H1 (cell line): ENCODE measurements at regions not wholly inside any gene's neighbourhood (a gene's known extent, or its start where the extent isn't known, plus 50 kb on each side); places are given as distances from the start of the nearest gene placed in this dataset.
A peak's percentile ranks its signal among the peaks of the same experiment; 100 is the strongest.

Source experiments
- CTCF ChIA-PET: fragments of 300-600 bp; sonication (Branson Sonifier 250); formaldehyde crosslinking; loops from one replicate; lab custom pipeline; 2021; ENCODE audit not compliant: partially characterized antibody; lab: Charles Lee
- POLR2A ChIA-PET: fragments of 300-600 bp; sonication (Branson Sonifier 250); formaldehyde crosslinking; loops from one replicate; lab custom pipeline; 2021; ENCODE audit warnings: inconsistent platforms; ENCODE audit not compliant: partially characterized antibody; lab: Charles Lee
- DNase-seq, 2 experiments: peaks; one replicate each; pipeline versions ENCODE4 v3.0.0 to v3.0.0-alpha.2; 2010 to 2022; ENCODE audit warnings: low spot score in 2 of 2, low read depth in 1 of 2, mixed read lengths in 1 of 2
- FAIRE-seq: peaks from 2 replicates; lab custom pipeline; 2011; peaks lifted over from hg19 to GRCh38; lab: Jason Lieb, UNC
- H2AFZ ChIP-seq: 2 replicates; pipeline ENCODE4 v1.8.1; 2012; ENCODE audit warnings: low read length, inconsistent platforms
- H2AK5ac ChIP-seq: 2 replicates; pipeline ENCODE4 v1.6.1; 2013; ENCODE audit warnings: low read depth, low read length
- H2BK120ac ChIP-seq: replicated peaks from 2 replicates; pipeline ENCODE3; 2013; ENCODE audit warnings: low read depth, low read length, inconsistent platforms
- H2BK12ac ChIP-seq: 2 replicates; pipeline ENCODE4 v1.6.1; 2013; ENCODE audit warnings: low read depth, low read length
- H2BK15ac ChIP-seq: 2 replicates; pipeline ENCODE4 v1.6.1; 2013; ENCODE audit warnings: low read length
- H2BK20ac ChIP-seq: 2 replicates; pipeline ENCODE4 v1.6.1; 2013; ENCODE audit warnings: low read length
- H2BK5ac ChIP-seq: 2 replicates; pipeline ENCODE4 v1.6.1; 2013; ENCODE audit warnings: low read depth, low read length
- H3K14ac ChIP-seq: 2 replicates; pipeline ENCODE4 v1.6.1; 2013; ENCODE audit warnings: inconsistent platforms; ENCODE audit not compliant: insufficient read length
- H3K18ac ChIP-seq: 2 replicates; pipeline ENCODE4 v1.6.1; 2013; ENCODE audit warnings: low read length; ENCODE audit errors: extremely low read depth
- H3K23ac ChIP-seq: 2 replicates; pipeline ENCODE4 v1.6.1; 2013; ENCODE audit warnings: inconsistent platforms; ENCODE audit not compliant: insufficient read length
- H3K23me2 ChIP-seq: 2 replicates; pipeline ENCODE4 v1.6.1; 2013; ENCODE audit warnings: low read depth, low read length
- H3K27ac ChIP-seq: 2 replicates; pipeline ENCODE4 v1.6.1; 2011; ENCODE audit warnings: low read depth, low read length, inconsistent platforms
- H3K27me3 ChIP-seq, 4 experiments: replicated peaks in 1 of 4; 1 replicate in 1 of 4; 2 replicates in 3 of 4; pipeline versions ENCODE4 v1.6.1 to v1.8.1; 2011 to 2013; ENCODE audit warnings: low read length in 3 of 4, mild to moderate bottlenecking in 3 of 4, inconsistent platforms in 2 of 4, mixed read lengths in 2 of 4, moderate library complexity in 1 of 4; ENCODE audit not compliant: control insufficient read depth in 3 of 4, insufficient read depth in 3 of 4; ENCODE audit errors: extremely low read depth in 1 of 4
- H3K36me3 ChIP-seq, 4 experiments: 2 replicates each; pipeline versions ENCODE4 v1.6.1 to v1.8.1; 2011 to 2013; ENCODE audit warnings: mild to moderate bottlenecking in 4 of 4, low read length in 3 of 4, moderate library complexity in 2 of 4, control low read depth in 1 of 4, inconsistent platforms in 1 of 4; ENCODE audit not compliant: insufficient read depth in 4 of 4, control insufficient read depth in 2 of 4
- H3K4ac ChIP-seq: replicated peaks from 2 replicates; pipeline ENCODE3; 2013; ENCODE audit warnings: low read length, low read depth, mixed read lengths, inconsistent platforms; ENCODE audit not compliant: insufficient read length
- H3K4me1 ChIP-seq, 4 experiments: replicated peaks in 1 of 4; 1 replicate in 1 of 4; 2 replicates in 3 of 4; pipeline versions ENCODE4 v1.6.1 to v1.8.1; 2011 to 2013; ENCODE audit warnings: low read length in 3 of 4, inconsistent platforms in 2 of 4, mixed read lengths in 1 of 4; ENCODE audit not compliant: insufficient read depth in 4 of 4, control insufficient read depth in 3 of 4
- H3K4me2 ChIP-seq, 2 experiments: 2 replicates each; pipeline versions ENCODE4 v1.6.1 to v1.8.1; 2011 to 2013; ENCODE audit warnings: low read depth in 2 of 2, low read length in 2 of 2, control low read depth in 1 of 2, inconsistent platforms in 1 of 2, mild to moderate bottlenecking in 1 of 2; ENCODE audit not compliant: insufficient read depth in 1 of 2
- H3K4me3 ChIP-seq, 4 experiments: fragments of 200-600, 300-600 bp in 1 of 4; sonication (generic), shearing (Covaris generic), sonication (Bioruptor Twin) in 1 of 4; 2 replicates each; pipeline versions ENCODE4 v1.5.1 to v1.8.1; 2011 to 2016; ENCODE audit warnings: low read length in 4 of 4, low read depth in 3 of 4, control low read depth in 2 of 4, inconsistent platforms in 2 of 4, mild to moderate bottlenecking in 2 of 4, mixed read lengths in 1 of 4, moderate library complexity in 1 of 4; ENCODE audit not compliant: insufficient read depth in 2 of 4; ENCODE audit errors: extremely low read depth in 1 of 4
- H3K56ac ChIP-seq: replicated peaks from 2 replicates; pipeline ENCODE3; 2013; ENCODE audit warnings: low read depth, mild to moderate bottlenecking, mixed read lengths, low read length, inconsistent platforms; ENCODE audit not compliant: insufficient read length
- H3K79me1 ChIP-seq: 2 replicates; pipeline ENCODE4 v1.6.1; 2013; ENCODE audit warnings: low read depth, low read length, control low read depth
- H3K79me2 ChIP-seq, 2 experiments: 2 replicates each; pipeline versions ENCODE4 v1.6.1 to v1.8.1; 2012 to 2013; ENCODE audit warnings: low read length in 2 of 2, mild to moderate bottlenecking in 2 of 2, inconsistent platforms in 1 of 2; ENCODE audit not compliant: insufficient read depth in 2 of 2, control insufficient read depth in 1 of 2
- H3K9ac ChIP-seq, 4 experiments: replicated peaks in 1 of 4; 1 replicate in 1 of 4; 2 replicates in 3 of 4; pipeline versions ENCODE4 v1.6.1 to v1.8.1; 2011 to 2013; ENCODE audit warnings: low read depth in 3 of 4, low read length in 3 of 4, control low read depth in 2 of 4, mild to moderate bottlenecking in 2 of 4, moderate library complexity in 2 of 4, inconsistent platforms in 1 of 4; ENCODE audit errors: extremely low read depth in 1 of 4
- H3K9me3 ChIP-seq, 2 experiments: 2 replicates each; pipeline versions ENCODE4 v1.6.1 to v1.8.1; 2012 to 2013; ENCODE audit warnings: mild to moderate bottlenecking in 2 of 2, moderate library complexity in 2 of 2, control low read depth in 1 of 2, inconsistent platforms in 1 of 2, low read depth in 1 of 2, low read length in 1 of 2, mixed read lengths in 1 of 2; ENCODE audit not compliant: insufficient read depth in 2 of 2
- H4K20me1 ChIP-seq, 2 experiments: replicated peaks in 1 of 2; 2 replicates each; pipeline versions ENCODE3 to v1.8.1; 2011 to 2013; ENCODE audit warnings: inconsistent platforms in 2 of 2, low read length in 2 of 2, mild to moderate bottlenecking in 1 of 2; ENCODE audit not compliant: insufficient read depth in 2 of 2, control insufficient read depth in 1 of 2
- H4K5ac ChIP-seq: 2 replicates; pipeline ENCODE4 v1.6.1; 2013; ENCODE audit warnings: low read length, low read depth, mixed read lengths, inconsistent platforms; ENCODE audit not compliant: insufficient read length
- H4K8ac ChIP-seq: 2 replicates; pipeline ENCODE4 v1.8.0; 2013; ENCODE audit warnings: mild to moderate bottlenecking, moderate library complexity, low read length, inconsistent platforms; ENCODE audit not compliant: insufficient read depth; ENCODE audit errors: extremely low read depth
- H4K91ac ChIP-seq: replicated peaks from 2 replicates; pipeline ENCODE3; 2013; ENCODE audit warnings: low read length, mixed read lengths, inconsistent platforms; ENCODE audit not compliant: insufficient read length
- ASH2L ChIP-seq: fragments of 200-600, 300-600 bp; sonication (generic); IDR thresholded peaks from one replicate; pipeline ENCODE4 v1.7.1; 2017; ENCODE audit warnings: low read length
- GTF2F1 ChIP-seq: IDR thresholded peaks from 2 replicates; pipeline ENCODE4 v1.6.1; 2012; ENCODE audit warnings: low read depth, low read length, improper control_type of control experiment, borderline replicate concordance
- KDM1A ChIP-seq: fragments of 200-600, 300-600 bp; sonication (generic); IDR thresholded peaks from 2 replicates; pipeline ENCODE4 v1.7.1; 2016; ENCODE audit warnings: mild to moderate bottlenecking, low read length, borderline replicate concordance
- WGBS, 2 experiments: shearing (Covaris generic) in 1 of 2; methylation state at CpG; one replicate each; pipeline versions ENCODE4 v1.1.6 to v1.1.7; 2013 to 2015; ENCODE audit warnings: low lambda C conversion rate in 2 of 2, mixed read lengths in 2 of 2, inconsistent platforms in 1 of 2, low coverage in 1 of 2, missing lambda C conversion rate in 1 of 2; ENCODE audit not compliant: insufficient replicate concordance in 2 of 2, insufficient coverage in 1 of 2, insufficient read length in 1 of 2; ENCODE audit errors: extremely low coverage in 1 of 2, missing lambda C conversion rate in 1 of 2; 5-methylcytosine and 5-hydroxymethylcytosine counted together

- Histone ChIP-seq H3K4me2 (peak overlapping the region; percentile 49 to 58), H4K5ac (peak overlapping the region; percentile 94), H3K4ac (peak overlapping the region; percentile 100), H3K79me2 (no peaks in the 10 kb centered on the region), H2BK12ac (peak overlapping the region; percentile 99), H4K8ac (no peak overlapping the region), H3K4me3 (peak overlapping the region in 1 of 4 experiments; percentile 27; a peak in 2 of 8 replicates), H2BK15ac (peak overlapping the region; percentile 66; the same call in 1 of the 2 replicates), H3K27me3 (no peaks in the 10 kb centered on the region; a peak in 1 of 7 replicates), H2BK5ac (peak overlapping the region; percentile 100), H3K14ac (peak overlapping the region; percentile 50), H3K23ac (no peak overlapping the region), H4K91ac (peak overlapping the region; percentile 100), H3K9me3 (no peaks in the 10 kb centered on the region), H3K4me1 (peaks cover 3 to 23% (median 13%) of the 10 kb centered on the region in 4 experiments; a peak in 6 of 7 replicates), H2AK5ac (peak overlapping the region; percentile 18; the same call in 1 of the 2 replicates), H3K56ac (peak overlapping the region; percentile 96), H2BK20ac (peak overlapping the region; percentile 100), H4K20me1 (no peaks in the 10 kb centered on the region), H3K18ac (peak overlapping the region; percentile 92), H2BK120ac (peak overlapping the region; percentile 100), H3K27ac (peak overlapping the region; percentile 92), H3K23me2 (no peaks in the 10 kb centered on the region), H2AFZ (no peak overlapping the region), H3K9ac (peak overlapping the region in 2 of 4 experiments; percentile 25 to 29; a peak in 2 of 7 replicates), H3K79me1 (no peaks in the 10 kb centered on the region), H3K36me3 (no peaks in the 10 kb centered on the region)
- FAIRE-seq (peak; percentile 87), DNase-seq (peak in 1 of 2 experiments; percentile 48)
- 0% methylated on average over 3 of the region's 5 CpGs; no CpG with 5 or more reads in 1 of the 2 experiments for WGBS, 2 experiments
- POLR2A ChIA-PET: interaction anchor here (1.2 to 1.6 kb wide), 2 partner anchors 9 to 14 kb away, joined by 6 to 9 read pairs; no protein-coding TSS in a partner anchor
- CTCF ChIA-PET: interaction anchor here (0.6 kb wide), 1 partner anchor 661 kb away, joined by 3 read pairs; no protein-coding TSS in a partner anchor
- TF ChIP-seq KDM1A (peak; percentile 68; the same call in 1 of the 2 replicates), ASH2L (peak; percentile 35), GTF2F1 (no peak)
These were observed 2216.6 kb upstream of the WWC1 start for GRCh38 chr5:166074582-166075481.
